Central memory CD8-positive, alpha-beta T cell (primary cell): ENCODE measurements at regions not wholly inside any gene's neighbourhood (a gene's known extent, or its start where the extent isn't known, plus 50 kb on each side); places are given as distances from the start of the nearest gene placed in this dataset.

Experiments used
- ATAC-seq: fragments of 150-1000 bp; cut with Tn5 transposase; replicated peaks from 2 replicates; pipeline ENCODE4 v1.10.0; 2022; ENCODE audit warnings: mild to moderate bottlenecking, moderate FRiP score, moderate number of reproducible peaks; ENCODE audit not compliant: poor library complexity, severe bottlenecking; ENCODE audit errors: extremely low read depth
- DNase-seq, 2 donors: peaks; one replicate each; pipeline ENCODE4 v3.0.0; 2021; ENCODE audit warnings: low spot score in 2 of 2
- H3K27ac Mint-ChIP-seq: one replicate; pipeline ENCODE4 v1.8.0; 2022; ENCODE audit warnings: low read depth, mild to moderate bottlenecking, moderate library complexity, mixed read lengths
- H3K27me3 Mint-ChIP-seq: one replicate; pipeline ENCODE4 v1.8.0; 2022; ENCODE audit warnings: mixed read lengths
- H3K36me3 Mint-ChIP-seq: one replicate; pipeline ENCODE4 v1.8.0; 2022; ENCODE audit warnings: mild to moderate bottlenecking, moderate library complexity, mixed read lengths; ENCODE audit not compliant: insufficient read depth
- H3K4me1 Mint-ChIP-seq: one replicate; pipeline ENCODE4 v1.8.0; 2022; ENCODE audit warnings: mixed read lengths
- H3K4me3 Mint-ChIP-seq: one replicate; pipeline ENCODE4 v1.8.0; 2022; ENCODE audit warnings: mild to moderate bottlenecking, moderate library complexity, mixed read lengths
- H3K9me3 Mint-ChIP-seq: one replicate; pipeline ENCODE4 v1.8.0; 2022; ENCODE audit warnings: mixed read lengths

GRCh38 chr9:115730396-115730795 is 423.2 kb upstream of the PAPPA start:
- Mint-ChIP-seq H3K9me3 (peaks cover 28% of the 10 kb centered on the region), H3K27ac (no peak overlapping the region), H3K4me1 (no peaks in the 10 kb centered on the region), H3K36me3 (no peaks in the 10 kb centered on the region), H3K27me3 (no peaks in the 10 kb centered on the region), H3K4me3 (no peak overlapping the region)
- DNase-seq (no peak), ATAC-seq (no peak)

DNA sequence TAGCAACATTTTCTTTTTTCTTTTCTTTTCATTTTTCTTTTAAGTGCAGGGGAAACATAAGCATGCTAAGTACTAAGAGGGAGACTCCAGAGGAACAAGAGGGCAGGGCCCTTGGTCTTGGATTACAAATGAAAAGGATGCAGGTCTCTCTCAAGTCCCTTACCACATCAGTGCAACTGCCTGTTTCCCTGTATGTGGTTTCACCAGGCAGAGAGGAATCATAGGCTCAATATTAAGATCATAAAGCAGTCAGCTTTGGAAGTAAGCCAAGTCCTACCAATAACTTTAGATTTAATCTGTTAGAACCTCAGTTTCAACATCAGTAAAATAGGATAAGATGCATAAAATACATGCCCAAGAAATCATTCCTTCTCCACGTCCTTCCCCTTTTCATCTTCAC is 422.7 kb upstream of the PAPPA start:
- ATAC-seq (no peak), DNase-seq (no peak)
- H3K9me3 Mint-ChIP-seq: peaks cover 25% of the 10 kb centered on the region
- H3K27me3 Mint-ChIP-seq: no peaks in the 10 kb centered on the region
- H3K4me1 Mint-ChIP-seq: no peaks in the 10 kb centered on the region
- no peak overlapping the region for H3K4me3 Mint-ChIP-seq
- H3K36me3 Mint-ChIP-seq: no peaks in the 10 kb centered on the region
- H3K27ac Mint-ChIP-seq: no peak overlapping the region

DNA sequence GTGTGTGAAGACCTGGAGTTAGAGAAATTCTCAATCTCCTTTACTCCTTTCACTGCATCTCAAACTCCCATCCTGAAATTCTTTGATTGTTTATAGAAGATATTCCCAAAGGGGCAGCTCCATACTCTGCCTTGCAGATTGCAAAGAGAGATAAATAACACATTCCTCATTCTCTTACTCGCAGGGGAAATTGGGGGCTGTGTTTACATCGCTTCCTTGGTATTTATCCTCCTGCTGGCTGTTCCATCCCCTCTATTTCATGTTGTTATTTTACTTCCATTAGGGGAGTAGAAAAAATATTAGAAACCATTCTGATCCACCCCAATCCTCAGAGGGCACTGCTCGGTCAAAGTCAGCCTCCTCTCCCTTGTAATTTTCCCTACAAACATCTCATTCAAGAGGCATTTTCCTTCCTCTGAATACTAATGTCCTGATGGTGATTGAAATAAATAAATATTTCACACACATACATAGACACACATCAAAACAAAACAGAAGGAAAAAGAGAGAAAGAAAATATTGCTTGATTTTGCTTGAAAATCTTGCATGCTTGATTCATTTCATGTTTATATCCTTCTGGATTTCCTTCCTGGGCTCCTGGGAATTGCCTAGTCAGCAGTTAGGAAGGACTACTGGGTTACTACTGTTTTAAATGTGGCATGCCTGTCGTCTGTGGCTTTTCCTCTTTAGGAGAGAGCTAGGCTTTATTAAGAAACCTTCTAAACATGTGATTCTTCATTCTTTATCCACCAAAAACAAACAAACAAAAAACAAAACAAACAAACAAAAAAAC is 420.1 kb upstream of the PAPPA start:
- no peaks in the 10 kb centered on the region for H3K4me1 Mint-ChIP-seq
- ATAC-seq (no peak), DNase-seq (no peak)
- no peak overlapping the region for H3K27ac Mint-ChIP-seq
- no peaks in the 10 kb centered on the region for H3K36me3 Mint-ChIP-seq
- H3K27me3 Mint-ChIP-seq: no peaks in the 10 kb centered on the region
- H3K4me3 Mint-ChIP-seq: no peak overlapping the region
- H3K9me3 Mint-ChIP-seq: peaks cover 6% of the 10 kb centered on the region

- ATAC-seq (no peak), DNase-seq (no peak)
- H3K4me3 Mint-ChIP-seq: no peak overlapping the region
- peaks cover 1% of the 10 kb centered on the region for H3K9me3 Mint-ChIP-seq
- H3K27ac Mint-ChIP-seq: no peak overlapping the region
- no peaks in the 10 kb centered on the region for H3K4me1 Mint-ChIP-seq
- H3K27me3 Mint-ChIP-seq: no peaks in the 10 kb centered on the region
- H3K36me3 Mint-ChIP-seq: no peaks in the 10 kb centered on the region
Observed at GRCh38 chr9:115739096-115739875, 414.3 kb upstream of the PAPPA start.

DNA sequence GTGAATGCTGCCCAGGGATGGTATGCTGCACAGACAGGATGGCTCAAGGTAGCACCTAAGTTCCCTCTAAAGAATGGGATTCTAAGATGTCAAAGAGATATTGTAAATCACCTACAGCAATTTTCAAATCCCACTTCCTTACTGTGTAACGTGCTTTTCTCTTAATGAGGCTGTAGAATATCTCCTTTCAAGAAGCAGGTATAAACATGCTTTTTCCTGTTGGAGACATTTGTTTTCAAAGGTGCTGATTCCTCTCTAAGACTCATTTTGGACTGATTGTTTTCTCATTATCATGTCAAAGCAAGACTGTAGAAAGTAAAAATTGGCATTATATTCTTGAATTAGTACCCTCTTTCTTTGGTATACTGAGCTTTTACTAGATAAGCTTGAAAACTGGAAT is 412.6 kb upstream of the PAPPA start:
- peaks cover 6% of the 10 kb centered on the region for H3K9me3 Mint-ChIP-seq
- ATAC-seq (no peak), DNase-seq (no peak)
- no peaks in the 10 kb centered on the region for H3K27me3 Mint-ChIP-seq
- no peak overlapping the region for H3K27ac Mint-ChIP-seq
- no peaks in the 10 kb centered on the region for H3K36me3 Mint-ChIP-seq
- H3K4me3 Mint-ChIP-seq: no peak overlapping the region
- no peaks in the 10 kb centered on the region for H3K4me1 Mint-ChIP-seq

- H3K27me3 Mint-ChIP-seq: no peaks in the 10 kb centered on the region
- ATAC-seq: no peak
- no peak overlapping the region for H3K27ac Mint-ChIP-seq
Observed at GRCh38 chr9:115743709-115744605, 409.6 kb upstream of the PAPPA start.

GRCh38 chr9:115746496-115746895 is 407.1 kb upstream of the PAPPA start:
- DNase-seq (no peak), ATAC-seq (no peak)
- no peaks in the 10 kb centered on the region for H3K4me1 Mint-ChIP-seq
- H3K36me3 Mint-ChIP-seq: no peaks in the 10 kb centered on the region
- H3K27me3 Mint-ChIP-seq: no peaks in the 10 kb centered on the region
- H3K9me3 Mint-ChIP-seq: peaks cover 6% of the 10 kb centered on the region
- no peak overlapping the region for H3K4me3 Mint-ChIP-seq
- no peak overlapping the region for H3K27ac Mint-ChIP-seq

More at GRCh38 chr9:115743709-115744605, 409.6 kb upstream of the PAPPA start:
- Mint-ChIP-seq H3K4me3 (no peak overlapping the region), H3K9me3 (peaks cover 6% of the 10 kb centered on the region), H3K36me3 (no peaks in the 10 kb centered on the region), H3K4me1 (no peaks in the 10 kb centered on the region)
- no peak for DNase-seq

- no peaks in the 10 kb centered on the region for H3K36me3 Mint-ChIP-seq
- H3K4me3 Mint-ChIP-seq: no peak overlapping the region
- no peak for ATAC-seq
- peaks cover 6% of the 10 kb centered on the region for H3K9me3 Mint-ChIP-seq
- no peaks in the 10 kb centered on the region for H3K27me3 Mint-ChIP-seq
- no peak for DNase-seq
- no peak overlapping the region for H3K27ac Mint-ChIP-seq
- H3K4me1 Mint-ChIP-seq: no peaks in the 10 kb centered on the region
Observed at GRCh38 chr9:115747731-115748130, 405.9 kb upstream of the PAPPA start.

DNA sequence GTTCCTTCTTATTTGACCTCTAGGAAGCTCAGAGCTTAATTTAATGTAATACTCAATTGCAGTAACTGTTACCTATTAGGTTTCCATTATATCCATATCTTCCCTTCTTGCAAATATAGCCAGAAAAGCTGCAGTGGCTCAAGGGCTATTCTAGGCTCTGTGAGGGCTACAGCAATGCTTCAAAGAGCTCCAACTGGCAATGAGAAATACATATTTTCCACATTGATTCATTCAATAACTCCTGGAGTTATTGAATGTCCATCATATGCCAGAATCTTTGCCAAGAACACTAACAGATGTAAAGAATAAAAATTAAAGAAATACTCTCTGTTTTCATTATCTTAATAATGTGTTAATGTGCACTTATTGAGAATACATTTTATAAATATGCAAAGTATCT is 396.9 kb upstream of the PAPPA start:
- H3K4me1 Mint-ChIP-seq: no peaks in the 10 kb centered on the region
- H3K36me3 Mint-ChIP-seq: no peaks in the 10 kb centered on the region
- H3K4me3 Mint-ChIP-seq: no peak overlapping the region
- no peak overlapping the region for H3K27ac Mint-ChIP-seq
- peaks cover 14% of the 10 kb centered on the region for H3K9me3 Mint-ChIP-seq
- no peaks in the 10 kb centered on the region for H3K27me3 Mint-ChIP-seq
- no peak for ATAC-seq
- DNase-seq: no peak

- no peak for DNase-seq
- H3K36me3 Mint-ChIP-seq: no peaks in the 10 kb centered on the region
- H3K4me1 Mint-ChIP-seq: no peaks in the 10 kb centered on the region
- H3K27ac Mint-ChIP-seq: no peak overlapping the region
- ATAC-seq: no peak
- H3K27me3 Mint-ChIP-seq: no peaks in the 10 kb centered on the region
- H3K9me3 Mint-ChIP-seq: peaks cover 14% of the 10 kb centered on the region
- H3K4me3 Mint-ChIP-seq: no peak overlapping the region
Observed at GRCh38 chr9:115757461-115757860, 396.1 kb upstream of the PAPPA start.

DNA sequence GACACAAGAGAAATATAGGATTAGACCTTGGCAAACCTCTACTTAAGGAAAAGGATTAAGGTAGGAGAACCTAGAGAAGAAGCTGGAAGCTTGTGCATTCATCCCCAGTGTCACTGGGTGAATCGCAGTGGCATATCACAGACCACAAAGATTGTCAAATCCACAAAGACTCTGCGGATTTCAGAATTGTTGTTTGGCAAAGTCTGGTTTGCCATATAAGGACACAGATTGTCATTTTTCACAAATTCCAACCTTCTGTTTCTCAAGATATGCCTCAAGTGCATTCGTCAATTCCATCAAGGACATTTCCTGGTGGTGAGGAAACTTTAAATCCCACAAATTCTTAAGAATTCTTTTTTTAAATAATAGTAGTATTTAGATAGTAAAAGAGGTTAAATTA is 395.1 kb upstream of the PAPPA start:
- Mint-ChIP-seq H3K27ac (no peak overlapping the region), H3K36me3 (no peaks in the 10 kb centered on the region), H3K9me3 (peaks cover 14% of the 10 kb centered on the region), H3K4me1 (no peaks in the 10 kb centered on the region), H3K4me3 (no peak overlapping the region), H3K27me3 (no peaks in the 10 kb centered on the region)
- ATAC-seq: no peak
- no peak for DNase-seq

- no peaks in the 10 kb centered on the region for H3K27me3 Mint-ChIP-seq
- no peak overlapping the region for H3K4me3 Mint-ChIP-seq
- no peak for ATAC-seq
- no peak for DNase-seq
- H3K9me3 Mint-ChIP-seq: peaks cover 14% of the 10 kb centered on the region
- H3K4me1 Mint-ChIP-seq: no peaks in the 10 kb centered on the region
- no peak overlapping the region for H3K27ac Mint-ChIP-seq
- H3K36me3 Mint-ChIP-seq: no peaks in the 10 kb centered on the region
Observed at GRCh38 chr9:115759426-115759825, 394.2 kb upstream of the PAPPA start.
